GM18508 (cell line): ENCODE measurements at regions not wholly inside any gene's neighbourhood (a gene's known extent, or its start where the extent isn't known, plus 50 kb on each side); places are given as distances from the start of the nearest gene placed in this dataset.

Source experiments
- ATAC-seq: cut with Tn5 transposase; IDR thresholded peaks from one replicate; pipeline ENCODE4 v1.9.1; 2021; ENCODE audit warnings: moderate number of reproducible peaks; ENCODE audit not compliant: insufficient read depth, unreplicated experiment

GRCh38 chr15:47541562-47541961 is 175.7 kb upstream of the SEMA6D start:
- no peak for ATAC-seq

DNA sequence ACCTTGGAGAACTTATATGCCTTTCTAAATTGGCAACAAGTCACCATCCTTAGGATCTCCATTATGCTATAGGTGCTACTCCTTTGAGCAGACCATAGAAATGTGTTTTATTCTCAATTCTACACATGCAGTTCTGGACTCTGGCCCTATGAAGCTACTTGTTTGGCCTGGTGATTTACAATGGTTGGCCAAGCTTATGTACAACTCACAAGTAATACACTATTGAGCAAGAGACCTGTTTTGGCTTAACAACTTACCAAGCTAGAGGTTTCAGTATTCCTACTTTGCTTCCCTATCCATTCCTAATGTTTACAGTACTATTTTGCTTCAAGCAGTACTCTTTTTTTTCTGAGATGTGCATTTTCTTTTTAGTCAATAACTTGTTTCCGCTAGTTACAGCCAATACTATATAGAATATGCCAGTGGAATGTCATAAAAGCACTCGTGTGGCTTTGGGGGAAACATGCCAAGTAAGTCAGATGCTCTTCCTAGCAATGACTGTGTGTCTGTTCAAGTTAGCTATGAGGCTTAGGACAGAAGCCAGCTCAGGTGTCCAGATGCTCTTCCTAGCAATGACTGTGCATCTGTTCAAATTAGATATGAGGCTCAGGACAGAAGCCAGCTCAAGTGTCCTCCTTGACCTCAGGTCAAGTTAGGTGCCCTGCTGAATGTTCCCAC is 174.9 kb upstream of the SEMA6D start:
- no peak for ATAC-seq

DNA sequence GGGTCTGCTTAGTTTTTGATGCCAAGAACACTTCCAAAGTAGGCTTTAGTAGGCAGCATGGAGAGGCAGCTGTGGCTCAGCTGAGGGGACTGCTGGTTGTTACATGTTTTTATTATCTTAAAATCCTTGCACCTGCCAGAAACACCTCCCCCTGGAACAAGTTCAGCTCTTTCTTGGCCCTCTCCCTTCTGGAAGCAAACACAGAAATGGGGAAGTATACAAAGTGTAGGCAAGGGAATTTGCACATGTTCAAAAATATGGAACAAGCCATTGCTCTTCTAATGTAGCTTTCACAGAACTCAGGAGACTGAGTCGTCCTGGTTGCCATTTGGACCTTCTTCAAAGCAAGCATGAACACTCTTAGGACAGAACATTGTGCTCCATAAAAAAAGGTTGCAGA is 169.1 kb upstream of the SEMA6D start:
- no peak for ATAC-seq

GRCh38 chr15:47548986-47549385 is 168.3 kb upstream of the SEMA6D start:
- no peak for ATAC-seq

DNA sequence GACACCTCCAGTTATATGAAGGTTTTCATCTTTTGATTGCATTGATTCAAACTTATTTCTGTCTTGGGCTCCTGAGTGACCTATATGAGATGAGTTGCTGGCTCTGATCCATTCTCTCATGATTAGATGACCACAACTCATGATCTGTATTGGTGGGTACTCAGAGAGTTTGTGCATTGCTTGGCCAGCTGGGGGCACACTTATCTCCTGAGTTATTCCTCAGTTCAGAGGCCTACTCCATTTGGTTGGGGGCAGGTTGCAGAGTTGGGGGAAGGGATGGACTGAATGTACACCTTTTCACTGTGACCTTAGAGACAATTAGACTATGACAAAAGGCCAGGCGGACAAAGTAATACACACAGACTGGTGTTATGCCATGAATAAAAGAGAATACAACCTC is 166.2 kb upstream of the SEMA6D start:
- no peak for ATAC-seq

DNA sequence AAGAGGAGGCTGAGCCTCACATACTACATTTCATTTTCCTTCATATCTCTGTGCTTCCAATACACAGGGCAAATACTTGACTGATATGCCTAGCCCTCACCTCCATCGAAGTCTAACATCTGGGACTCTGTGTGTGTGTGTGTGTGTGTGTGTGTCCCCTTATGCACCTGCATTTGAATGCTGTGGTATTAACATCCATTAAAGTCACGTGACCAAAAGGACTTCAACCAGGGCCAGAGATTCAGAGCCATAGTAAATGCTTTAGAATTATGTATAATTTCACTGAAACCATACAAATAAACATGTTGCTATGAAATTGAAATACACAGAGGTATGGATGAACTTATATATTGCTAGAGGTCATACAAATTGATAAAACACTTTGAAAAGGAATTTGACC is 165.8 kb upstream of the SEMA6D start:
- ATAC-seq, result no peak

DNA sequence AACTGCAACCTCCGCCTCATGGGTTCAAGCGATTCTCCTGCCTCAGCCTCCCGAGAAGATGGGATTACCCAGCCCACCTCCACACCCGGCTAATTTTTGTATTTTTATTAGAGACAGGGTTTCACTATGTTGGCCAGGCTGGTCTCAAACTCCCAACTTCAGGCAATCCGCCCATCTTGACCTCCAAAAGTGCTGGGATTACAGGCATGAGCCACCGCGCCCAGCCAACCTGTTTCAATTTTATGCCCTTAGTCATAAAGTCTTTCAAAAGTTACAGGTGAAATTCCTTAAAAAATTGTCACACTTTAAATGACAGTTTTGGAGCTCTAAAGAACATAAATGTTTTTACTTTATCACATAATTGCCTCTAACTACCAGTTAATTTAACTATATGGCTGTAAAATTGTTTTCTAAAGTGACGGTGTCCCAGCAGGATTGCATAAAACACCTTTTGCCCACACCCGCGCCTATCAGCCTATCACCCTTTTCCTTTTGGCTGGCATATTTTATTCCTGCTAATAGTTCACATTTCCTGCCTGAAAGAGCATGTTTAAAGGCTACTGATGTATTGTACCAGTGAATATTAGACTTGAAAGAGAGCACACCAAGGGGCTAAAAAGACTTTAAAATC is 164.2 kb upstream of the SEMA6D start:
- ATAC-seq, result no peak

- no peak for ATAC-seq
Observed at GRCh38 chr15:47553947-47554346, 163.4 kb upstream of the SEMA6D start.

- ATAC-seq, result no peak
Observed at GRCh38 chr15:47561102-47561501, 156.2 kb upstream of the SEMA6D start.

GRCh38 chr15:47565949-47566348 is 151.4 kb upstream of the SEMA6D start:
- ATAC-seq, result no peak

GRCh38 chr15:47566610-47567009 is 150.7 kb upstream of the SEMA6D start:
- no peak for ATAC-seq

DNA sequence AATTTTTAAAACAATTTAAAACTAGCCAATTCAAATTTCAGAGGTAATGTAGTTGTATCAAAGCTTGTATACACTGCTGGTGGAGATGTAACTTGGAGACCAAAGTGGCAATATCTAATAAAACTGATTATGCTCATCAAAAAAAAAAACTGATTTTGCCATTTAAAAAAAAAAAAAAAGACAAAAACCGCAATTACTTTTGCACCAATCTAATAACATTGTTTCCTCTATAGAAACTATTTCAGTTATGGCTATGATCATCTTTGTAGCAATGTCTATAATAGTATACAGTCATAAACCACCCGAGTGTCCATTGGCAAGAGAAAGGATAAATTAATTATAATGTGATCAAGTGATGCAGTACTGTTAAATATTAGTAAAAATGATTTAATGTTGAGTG is 149.3 kb upstream of the SEMA6D start:
- ATAC-seq, result no peak

DNA sequence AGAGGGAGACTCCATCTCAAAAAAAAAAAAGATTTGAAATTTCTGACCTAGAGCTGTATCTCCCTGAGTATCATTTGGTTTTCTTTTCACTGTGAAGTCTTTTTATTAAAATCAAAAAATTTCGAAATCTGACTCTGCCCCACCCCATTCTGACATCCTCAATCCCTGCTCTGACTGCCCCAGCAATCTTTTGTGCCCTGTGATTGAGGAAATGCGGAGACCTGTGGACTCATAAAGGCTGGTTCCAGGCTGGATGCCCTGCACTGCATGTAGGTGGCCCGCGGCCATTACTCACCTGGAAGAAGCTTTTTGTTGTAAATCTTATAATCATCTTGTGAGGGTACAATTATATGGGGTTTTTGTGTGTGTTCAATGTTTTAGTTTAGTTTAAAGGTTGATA is 147.3 kb upstream of the SEMA6D start:
- ATAC-seq, result no peak

GRCh38 chr15:47570451-47570850 is 146.9 kb upstream of the SEMA6D start:
- no peak for ATAC-seq

DNA sequence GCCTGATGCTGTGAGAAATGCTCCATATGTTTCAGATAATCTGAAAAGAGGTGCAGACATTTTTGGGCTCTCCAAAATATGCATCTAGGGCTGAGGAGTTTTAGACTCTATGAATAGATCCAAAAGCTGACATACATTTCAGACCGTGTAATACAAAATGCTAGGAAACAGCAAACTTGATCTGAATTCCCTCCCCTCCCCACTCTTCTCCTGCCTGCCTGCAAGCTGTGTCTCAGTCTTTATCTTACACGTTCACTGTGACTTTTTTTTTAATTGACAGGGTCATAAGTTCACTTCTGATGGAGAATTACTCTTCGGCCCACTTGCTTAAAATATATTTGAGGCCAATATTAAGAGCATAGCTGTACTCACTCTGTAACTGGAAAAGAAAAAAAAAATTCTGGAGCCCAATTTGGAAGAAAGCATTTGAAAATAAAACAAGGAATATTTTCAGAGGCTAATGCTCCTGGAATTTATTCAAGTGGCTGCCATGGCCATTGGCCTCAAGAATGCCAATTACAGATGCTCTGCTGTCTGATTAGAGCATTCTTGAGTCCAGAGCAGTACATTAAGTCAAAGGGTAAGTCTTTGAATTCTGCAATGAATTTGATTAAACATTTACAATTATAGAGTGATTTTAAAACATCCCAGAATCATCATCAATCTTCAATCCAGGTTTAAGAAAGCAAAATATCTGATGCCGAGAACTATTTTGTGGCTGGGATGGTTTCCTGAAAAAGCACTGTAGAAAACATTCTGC is 146.2 kb upstream of the SEMA6D start:
- ATAC-seq, result no peak

GRCh38 chr15:47573673-47574072 is 143.6 kb upstream of the SEMA6D start:
- ATAC-seq, result no peak

DNA sequence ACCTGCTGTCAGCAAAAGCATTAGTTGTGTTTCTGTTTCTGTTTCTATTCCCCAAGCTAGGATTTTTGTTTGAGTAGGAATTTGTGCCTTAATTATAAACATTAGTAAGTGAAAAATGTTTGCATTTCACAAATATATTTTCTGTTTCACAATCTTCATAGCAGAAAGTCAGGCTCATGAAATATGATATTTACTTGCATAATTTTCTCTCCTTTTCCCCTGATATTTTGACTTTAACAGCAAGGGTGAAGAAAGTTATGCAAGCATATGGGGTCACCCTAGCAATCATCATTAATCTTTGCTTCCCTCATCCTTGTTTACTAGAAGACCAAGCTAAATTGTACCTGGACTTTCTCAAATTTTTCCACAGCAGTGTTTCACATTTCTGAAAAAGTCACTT is 140.3 kb upstream of the SEMA6D start:
- no peak for ATAC-seq

- no peak for ATAC-seq
Observed at GRCh38 chr15:47577461-47577860, 139.8 kb upstream of the SEMA6D start.

DNA sequence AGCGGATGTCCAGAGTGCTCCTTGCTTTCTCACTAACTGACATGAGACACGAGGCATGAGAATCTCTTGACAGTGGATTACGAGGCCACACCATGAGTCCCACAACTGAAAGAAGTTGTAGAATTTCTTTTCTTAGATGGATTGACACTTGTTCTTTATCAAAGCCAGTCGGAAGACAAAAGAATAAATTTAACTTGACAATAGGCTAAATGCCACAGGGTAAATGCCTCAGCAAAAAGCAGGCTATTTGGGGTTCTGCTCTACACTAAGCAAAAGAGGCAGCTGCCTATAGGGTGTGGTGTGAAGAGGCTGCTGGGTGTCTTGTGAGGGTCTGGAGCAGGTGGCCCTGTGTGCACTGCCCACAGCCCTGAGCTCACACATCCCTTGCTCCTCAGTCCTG is 135.1 kb upstream of the SEMA6D start:
- no peak for ATAC-seq

- no peak for ATAC-seq
Observed at GRCh38 chr15:47584316-47584715, 133.0 kb upstream of the SEMA6D start.

DNA sequence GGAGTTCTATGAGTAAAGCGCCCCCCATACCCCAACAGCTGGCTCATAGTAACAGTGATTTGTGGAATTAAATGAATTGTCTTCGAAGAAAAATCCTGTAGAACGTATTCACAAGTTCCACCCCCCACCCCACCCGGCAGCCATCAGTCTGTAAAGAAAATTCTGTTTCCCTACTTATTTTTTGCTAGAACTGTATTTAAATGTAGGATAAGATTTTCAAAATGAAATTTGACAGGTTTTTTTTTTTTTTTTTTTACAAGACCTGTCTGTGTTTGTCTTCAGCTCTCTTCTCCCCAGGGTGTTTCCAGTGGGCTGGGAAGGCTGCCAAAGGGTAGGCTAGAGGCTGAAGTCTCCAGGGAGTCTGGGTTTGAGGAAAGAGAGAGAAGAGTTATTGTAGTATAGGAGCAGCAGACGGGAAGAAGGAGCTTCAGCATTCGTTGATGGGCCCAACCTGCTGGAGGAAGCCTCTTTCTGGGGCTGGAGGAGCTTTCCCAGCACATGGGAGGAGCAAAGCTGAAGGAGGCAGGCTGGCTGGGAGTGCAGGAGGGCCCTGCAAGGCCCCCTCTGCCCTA is 130.6 kb upstream of the SEMA6D start:
- no peak for ATAC-seq
